AML-193 (cell line): ENCODE measurements at regions not wholly inside any gene's neighbourhood (a gene's known extent, or its start where the extent isn't known, plus 50 kb on each side); places are given as distances from the start of the nearest gene placed in this dataset.

ENCODE experiments used
- DNase-seq, 2 experiments: peaks; one replicate each; lab custom pipeline; 2025; lab: John Stamatoyannopoulos, UW

GRCh38 chr17:79244665-79245064 lies 170.0 kb downstream of the ENGASE start:
- no peak for DNase-seq

GRCh38 chr17:79243996-79244395 lies 169.4 kb downstream of the ENGASE start:
- no peak for DNase-seq

- no peak for DNase-seq
These were observed 169.0 kb downstream of the ENGASE start for GRCh38 chr17:79243603-79243990.

- DNase-seq = no peak
These were observed 168.4 kb downstream of the ENGASE start for GRCh38 chr17:79242873-79243602.

GRCh38 chr17:79242393-79242792 lies 167.8 kb downstream of the ENGASE start:
- no peak for DNase-seq

GRCh38 chr17:79241616-79242015 lies 167.0 kb downstream of the ENGASE start:
- DNase-seq = no peak

GRCh38 chr17:79239205-79239604 lies 164.6 kb downstream of the ENGASE start:
- DNase-seq = no peak

- no peak for DNase-seq
These were observed 162.9 kb downstream of the ENGASE start for GRCh38 chr17:79237448-79238053.

- no peak for DNase-seq
These were observed 161.2 kb downstream of the ENGASE start for GRCh38 chr17:79235808-79236207.

GRCh38 chr17:79233916-79234551 lies 159.4 kb downstream of the ENGASE start:
- DNase-seq = no peak

- DNase-seq = no peak
These were observed 158.3 kb downstream of the ENGASE start for GRCh38 chr17:79232957-79233356.

GRCh38 chr17:79231766-79232287 lies 157.2 kb downstream of the ENGASE start:
- no peak for DNase-seq

GRCh38 chr17:79230576-79230975 lies 156.0 kb downstream of the ENGASE start:
- no peak for DNase-seq

- no peak for DNase-seq
These were observed 151.4 kb downstream of the ENGASE start for GRCh38 chr17:79226037-79226436.

- no peak for DNase-seq
These were observed 150.3 kb downstream of the ENGASE start for GRCh38 chr17:79224903-79225302.

GRCh38 chr17:79224476-79224875 lies 149.9 kb downstream of the ENGASE start:
- DNase-seq = no peak

GRCh38 chr17:79223953-79224352 lies 149.3 kb downstream of the ENGASE start:
- no peak for DNase-seq

GRCh38 chr17:79223471-79223870 lies 148.8 kb downstream of the ENGASE start:
- DNase-seq = no peak

- DNase-seq = no peak
These were observed 147.0 kb downstream of the ENGASE start for GRCh38 chr17:79221597-79221996.

GRCh38 chr17:79220713-79221291 lies 146.2 kb downstream of the ENGASE start:
- no peak for DNase-seq

- no peak for DNase-seq
These were observed 145.6 kb downstream of the ENGASE start for GRCh38 chr17:79220201-79220712.

GRCh38 chr17:79219208-79219935 lies 144.7 kb downstream of the ENGASE start:
- no peak for DNase-seq
